ENCODE measurements at regions not wholly inside any gene's neighbourhood (a gene's known extent, or its start where the extent isn't known, plus 50 kb on each side); places are given as distances from the start of the nearest gene placed in this dataset.

DNA sequence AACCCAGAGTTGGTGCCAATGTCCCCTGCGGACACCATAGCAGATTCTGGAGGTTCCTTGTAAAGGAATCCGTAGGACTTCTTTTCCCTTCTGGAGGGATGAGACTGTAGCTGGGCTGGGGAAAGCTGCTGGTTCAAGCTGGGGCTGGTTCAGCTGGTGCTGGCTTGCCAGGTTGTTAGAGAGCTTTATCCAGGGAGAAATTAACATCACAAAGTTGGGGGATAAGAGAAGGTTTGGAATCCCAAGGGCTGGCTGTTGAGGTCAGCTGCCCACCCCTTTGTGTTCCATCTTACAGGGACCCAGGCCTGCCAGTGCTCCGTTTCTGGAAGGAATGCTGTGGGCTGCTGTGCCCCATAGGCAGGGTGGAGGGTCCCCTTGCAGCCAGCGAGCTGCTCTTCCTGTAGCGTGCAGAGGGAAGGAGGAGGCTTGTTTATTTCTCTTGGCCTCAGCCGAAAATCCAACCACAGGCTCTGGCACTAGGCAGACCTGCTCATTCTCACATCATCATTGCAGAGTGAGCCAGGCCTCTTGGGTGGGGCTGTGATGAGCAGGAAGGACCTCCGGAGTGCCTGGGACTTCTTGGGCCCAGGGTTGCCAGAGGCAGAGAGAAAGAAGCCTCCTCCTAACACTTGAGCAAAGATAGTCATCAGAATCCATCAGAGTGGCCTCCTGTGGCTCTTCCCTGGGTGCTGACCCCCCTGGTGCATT, 251.1 kb downstream of the SEC14L1 start:
- no peaks in the 10 kb centered on the region for H3K9me3 ChIP-seq (replicated peaks; ENCODE audit: low read length)
- no peaks in the 10 kb centered on the region for H3K27me3 ChIP-seq (ENCODE audit: control insufficient read depth, insufficient read depth, low read length)
- H3K4me3 ChIP-seq (ENCODE audit: low read length): peak overlapping the region; percentile 50
- peaks cover 84% of the 10 kb centered on the region for H3K4me1 ChIP-seq (ENCODE audit: control insufficient read depth, insufficient read depth, low read length)
- H3K4me2 ChIP-seq (ENCODE audit: low read length): peak overlapping the region; percentile 70
- H3K9ac ChIP-seq (ENCODE audit: low read depth, low read length): peak overlapping the region; percentile 83
- H3K36me3 ChIP-seq (ENCODE audit: insufficient read depth, low read length): peaks cover 21% of the 10 kb centered on the region

GRCh38 chr17:77392376-77393273, 251.9 kb downstream of the SEC14L1 start:
- peak overlapping the region; percentile 50 for H3K4me3 ChIP-seq (ENCODE audit: low read length)
- peaks cover 28% of the 10 kb centered on the region for H3K36me3 ChIP-seq (ENCODE audit: insufficient read depth, low read length)
- no peaks in the 10 kb centered on the region for H3K27me3 ChIP-seq (ENCODE audit: control insufficient read depth, insufficient read depth, low read length)
- no peaks in the 10 kb centered on the region for H3K9me3 ChIP-seq (replicated peaks; ENCODE audit: low read length)
- H3K4me2 ChIP-seq (ENCODE audit: low read length): peak overlapping the region; percentile 70
- H3K9ac ChIP-seq (ENCODE audit: low read depth, low read length): peak overlapping the region; percentile 83
- peaks cover 84% of the 10 kb centered on the region for H3K4me1 ChIP-seq (ENCODE audit: control insufficient read depth, insufficient read depth, low read length)

DNA sequence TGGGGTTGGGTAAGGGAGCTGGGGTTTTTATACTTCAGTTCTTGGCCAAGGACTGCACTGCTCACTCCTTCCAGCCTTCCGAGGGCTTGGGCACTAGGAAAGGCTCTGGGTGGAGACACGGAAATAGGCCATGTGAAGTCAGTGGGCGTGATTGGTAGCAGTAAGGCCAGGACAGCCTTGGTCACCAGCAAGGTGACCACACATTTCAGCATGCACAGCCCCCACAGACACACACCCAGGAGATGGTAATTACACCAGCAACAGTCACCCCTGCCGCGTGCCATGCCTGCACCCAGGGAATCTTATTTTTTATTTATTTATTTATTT, 252.5 kb downstream of the SEC14L1 start:
- peak overlapping the region; percentile 83 for H3K9ac ChIP-seq (ENCODE audit: low read depth, low read length)
- H3K36me3 ChIP-seq (ENCODE audit: insufficient read depth, low read length): peaks cover 28% of the 10 kb centered on the region
- no peaks in the 10 kb centered on the region for H3K27me3 ChIP-seq (ENCODE audit: control insufficient read depth, insufficient read depth, low read length)
- peak overlapping the region; percentile 70 for H3K4me2 ChIP-seq (ENCODE audit: low read length)
- H3K9me3 ChIP-seq (replicated peaks; ENCODE audit: low read length): no peaks in the 10 kb centered on the region
- H3K4me3 ChIP-seq (ENCODE audit: low read length): peak overlapping the region; percentile 14
- peaks cover 84% of the 10 kb centered on the region for H3K4me1 ChIP-seq (ENCODE audit: control insufficient read depth, insufficient read depth, low read length)

- no peaks in the 10 kb centered on the region for H3K9me3 ChIP-seq (replicated peaks; ENCODE audit: low read length)
- H3K4me1 ChIP-seq (ENCODE audit: control insufficient read depth, insufficient read depth, low read length): peaks cover 84% of the 10 kb centered on the region
- no peak overlapping the region for H3K4me3 ChIP-seq (ENCODE audit: low read length)
- H3K4me2 ChIP-seq (ENCODE audit: low read length): no peak overlapping the region
- H3K36me3 ChIP-seq (ENCODE audit: insufficient read depth, low read length): peaks cover 29% of the 10 kb centered on the region
- H3K27me3 ChIP-seq (ENCODE audit: control insufficient read depth, insufficient read depth, low read length): no peaks in the 10 kb centered on the region
- peak overlapping the region; percentile 30 for H3K9ac ChIP-seq (ENCODE audit: low read depth, low read length)
These were observed 253.2 kb downstream of the SEC14L1 start for GRCh38 chr17:77393867-77394539.

DNA sequence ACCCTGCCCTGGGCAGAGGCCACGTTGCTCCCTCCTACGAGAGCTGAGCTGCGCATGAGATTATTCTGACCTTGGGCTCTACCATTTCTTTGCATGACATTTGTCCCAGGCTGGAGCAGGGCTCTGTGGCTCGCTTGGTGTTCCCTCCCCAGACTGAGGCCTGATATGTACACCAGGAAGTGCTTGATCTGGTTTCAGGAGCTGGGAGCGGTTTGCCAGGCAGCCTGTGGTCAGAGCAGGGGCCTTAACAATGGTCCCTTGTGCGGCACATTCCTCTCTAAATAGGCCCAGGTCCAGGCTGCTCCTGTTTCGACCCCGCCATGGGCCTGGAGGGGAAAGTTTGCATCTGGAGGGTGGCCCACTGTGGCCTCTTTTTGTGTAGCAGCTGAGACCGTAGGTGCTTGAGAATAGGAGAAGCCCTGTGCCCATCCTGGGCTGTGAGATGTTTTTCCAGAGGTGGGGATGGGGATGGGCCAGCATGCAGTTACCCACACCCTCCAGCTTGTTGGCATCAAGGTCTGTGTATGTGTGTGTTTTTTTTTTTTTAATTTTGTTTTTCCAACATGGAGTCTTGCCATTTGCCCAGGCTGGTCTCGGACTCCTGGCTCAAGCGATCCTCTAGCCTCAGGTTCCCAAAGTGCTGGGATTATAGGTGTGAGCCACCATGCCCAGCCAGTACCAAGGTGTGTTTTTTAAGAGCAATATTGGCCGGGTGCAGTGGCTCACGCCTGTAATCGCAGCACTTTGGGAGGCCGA, 253.9 kb downstream of the SEC14L1 start:
- H3K9me3 ChIP-seq (replicated peaks; ENCODE audit: low read length): no peaks in the 10 kb centered on the region
- no peak overlapping the region for H3K4me2 ChIP-seq (ENCODE audit: low read length)
- no peaks in the 10 kb centered on the region for H3K27me3 ChIP-seq (ENCODE audit: control insufficient read depth, insufficient read depth, low read length)
- peaks cover 37% of the 10 kb centered on the region for H3K36me3 ChIP-seq (ENCODE audit: insufficient read depth, low read length)
- H3K4me3 ChIP-seq (ENCODE audit: low read length): no peak overlapping the region
- peaks cover 84% of the 10 kb centered on the region for H3K4me1 ChIP-seq (ENCODE audit: control insufficient read depth, insufficient read depth, low read length)
- peak overlapping the region; percentile 30 for H3K9ac ChIP-seq (ENCODE audit: low read depth, low read length)

DNA sequence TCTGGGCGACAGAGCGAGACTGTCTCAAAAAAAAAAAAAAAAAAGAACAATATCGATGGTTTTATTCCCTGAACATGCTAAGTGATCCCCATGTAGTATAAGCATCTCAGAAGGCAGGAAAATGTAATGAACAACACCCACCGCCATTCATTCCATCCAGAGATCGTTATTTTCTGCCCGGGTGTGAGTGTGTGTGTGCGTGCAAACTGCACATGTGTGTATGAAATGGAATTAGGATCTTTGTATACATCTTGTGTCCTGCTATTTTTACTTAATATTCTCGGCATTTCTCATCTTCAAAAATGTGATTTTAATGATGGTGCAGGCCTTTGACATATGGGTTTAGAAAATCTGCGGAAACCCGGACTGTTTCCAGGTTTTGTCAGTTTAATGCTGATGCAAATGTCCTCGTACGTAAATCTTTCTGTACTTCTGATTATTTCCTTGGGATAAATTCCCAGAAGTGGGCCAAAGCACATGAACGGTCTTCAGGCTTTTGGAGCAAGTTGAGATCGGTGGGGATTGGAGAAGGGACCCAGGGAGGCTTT, 254.8 kb downstream of the SEC14L1 start:
- no peak overlapping the region for H3K4me2 ChIP-seq (ENCODE audit: low read length)
- no peaks in the 10 kb centered on the region for H3K9me3 ChIP-seq (replicated peaks; ENCODE audit: low read length)
- H3K36me3 ChIP-seq (ENCODE audit: insufficient read depth, low read length): peaks cover 37% of the 10 kb centered on the region
- H3K4me3 ChIP-seq (ENCODE audit: low read length): no peak overlapping the region
- no peaks in the 10 kb centered on the region for H3K27me3 ChIP-seq (ENCODE audit: control insufficient read depth, insufficient read depth, low read length)
- H3K4me1 ChIP-seq (ENCODE audit: control insufficient read depth, insufficient read depth, low read length): peaks cover 87% of the 10 kb centered on the region
- no peak overlapping the region for H3K9ac ChIP-seq (ENCODE audit: low read depth, low read length)

GRCh38 chr17:77396610-77397009, 255.8 kb downstream of the SEC14L1 start:
- H3K9ac ChIP-seq (ENCODE audit: low read depth, low read length): no peak overlapping the region
- no peaks in the 10 kb centered on the region for H3K27me3 ChIP-seq (ENCODE audit: control insufficient read depth, insufficient read depth, low read length)
- H3K9me3 ChIP-seq (replicated peaks; ENCODE audit: low read length): no peaks in the 10 kb centered on the region
- H3K4me3 ChIP-seq (ENCODE audit: low read length): no peak overlapping the region
- H3K4me1 ChIP-seq (ENCODE audit: control insufficient read depth, insufficient read depth, low read length): peaks cover 84% of the 10 kb centered on the region
- H3K4me2 ChIP-seq (ENCODE audit: low read length): peak overlapping the region; percentile 34
- H3K36me3 ChIP-seq (ENCODE audit: insufficient read depth, low read length): peaks cover 30% of the 10 kb centered on the region

GRCh38 chr17:77398274-77398673, 257.5 kb downstream of the SEC14L1 start:
- Histone ChIP-seq H3K4me2 (ENCODE audit: low read length) (no peak overlapping the region), H3K9ac (ENCODE audit: low read depth, low read length) (no peak overlapping the region), H3K4me1 (ENCODE audit: control insufficient read depth, insufficient read depth, low read length) (peaks cover 78% of the 10 kb centered on the region), H3K27me3 (ENCODE audit: control insufficient read depth, insufficient read depth, low read length) (no peaks in the 10 kb centered on the region), H3K36me3 (ENCODE audit: insufficient read depth, low read length) (peaks cover 46% of the 10 kb centered on the region), H3K9me3 (replicated peaks; ENCODE audit: low read length) (no peaks in the 10 kb centered on the region), H3K4me3 (ENCODE audit: low read length) (no peak overlapping the region)

DNA sequence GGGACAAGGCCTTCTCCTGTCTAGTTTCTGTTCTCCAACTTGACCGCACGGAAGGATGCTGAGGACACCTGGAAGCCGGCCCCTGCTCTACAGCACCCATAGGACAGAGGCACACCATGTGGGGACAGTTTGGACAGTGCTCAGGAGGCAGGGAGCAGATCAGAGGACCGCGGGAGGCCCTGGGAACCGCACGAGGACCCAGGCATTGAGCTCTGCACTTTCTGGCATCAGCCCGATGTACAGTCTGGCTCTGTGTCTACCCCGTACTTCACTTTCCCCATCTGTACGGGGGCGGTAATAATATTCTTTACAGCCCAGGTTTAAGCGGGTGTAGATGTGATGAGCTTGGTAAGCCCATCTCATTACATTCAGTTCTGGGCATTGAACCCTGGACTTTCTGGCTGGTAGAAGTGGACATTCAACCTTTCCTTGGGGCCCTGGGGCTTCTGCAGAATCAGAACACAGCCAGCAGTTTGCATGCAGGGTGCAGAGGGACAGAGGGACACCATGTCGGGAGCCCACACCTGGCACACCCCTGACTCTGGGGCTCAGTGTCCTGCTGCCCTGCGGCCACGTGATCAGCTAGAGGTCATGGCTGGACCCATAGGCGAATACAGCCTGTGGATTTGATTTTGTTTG, 258.7 kb downstream of the SEC14L1 start:
- no peaks in the 10 kb centered on the region for H3K9me3 ChIP-seq (replicated peaks; ENCODE audit: low read length)
- peaks cover 53% of the 10 kb centered on the region for H3K36me3 ChIP-seq (ENCODE audit: insufficient read depth, low read length)
- no peak overlapping the region for H3K9ac ChIP-seq (ENCODE audit: low read depth, low read length)
- H3K27me3 ChIP-seq (ENCODE audit: control insufficient read depth, insufficient read depth, low read length): no peaks in the 10 kb centered on the region
- H3K4me3 ChIP-seq (ENCODE audit: low read length): no peak overlapping the region
- peaks cover 79% of the 10 kb centered on the region for H3K4me1 ChIP-seq (ENCODE audit: control insufficient read depth, insufficient read depth, low read length)
- H3K4me2 ChIP-seq (ENCODE audit: low read length): no peak overlapping the region

- H3K9me3 ChIP-seq (replicated peaks; ENCODE audit: low read length): no peaks in the 10 kb centered on the region
- peaks cover 83% of the 10 kb centered on the region for H3K4me1 ChIP-seq (ENCODE audit: control insufficient read depth, insufficient read depth, low read length)
- H3K4me3 ChIP-seq (ENCODE audit: low read length): peak overlapping the region; percentile 43
- peaks cover 55% of the 10 kb centered on the region for H3K36me3 ChIP-seq (ENCODE audit: insufficient read depth, low read length)
- peak overlapping the region; percentile 65 for H3K4me2 ChIP-seq (ENCODE audit: low read length)
- peak overlapping the region; percentile 59 for H3K9ac ChIP-seq (ENCODE audit: low read depth, low read length)
- no peaks in the 10 kb centered on the region for H3K27me3 ChIP-seq (ENCODE audit: control insufficient read depth, insufficient read depth, low read length)
These were observed 259.7 kb downstream of the SEC14L1 start for GRCh38 chr17:77400445-77400870.
